Keratinocyte (primary cell): ENCODE measurements at regions not wholly inside any gene's neighbourhood (a gene's known extent, or its start where the extent isn't known, plus 50 kb on each side); places are given as distances from the start of the nearest gene placed in this dataset.

Experiments
- DNase-seq: peaks from one replicate; pipeline ENCODE4 v3.0.0-alpha.2; 2011; ENCODE audit warnings: low read depth, missing footprints, low spot score
- FAIRE-seq: peaks from 2 replicates; lab custom pipeline; 2011; peaks lifted over from hg19 to GRCh38; lab: Jason Lieb, UNC
- H2AFZ ChIP-seq: 2 replicates; pipeline ENCODE4 v1.6.0; 2012; ENCODE audit warnings: low read length, control low read depth, inconsistent platforms; ENCODE audit not compliant: control insufficient read depth
- H3K27ac ChIP-seq: 2 replicates; pipeline ENCODE4 v1.5.1; 2011; ENCODE audit warnings: low read length; ENCODE audit not compliant: control insufficient read depth, insufficient read depth
- H3K27me3 ChIP-seq: 3 replicates; pipeline ENCODE4 v1.6.0; 2011; ENCODE audit warnings: low read length; ENCODE audit not compliant: control insufficient read depth, insufficient read depth; ENCODE audit errors: extremely low read depth
- H3K36me3 ChIP-seq, 2 experiments: 2 replicates in 1 of 2; 3 replicates in 1 of 2; pipeline ENCODE4 v1.5.1; 2011; ENCODE audit warnings: low read length in 2 of 2, mild to moderate bottlenecking in 1 of 2; ENCODE audit not compliant: control insufficient read depth in 2 of 2, insufficient read depth in 2 of 2; ENCODE audit errors: extremely low read depth in 1 of 2
- H3K4me1 ChIP-seq: 3 replicates; pipeline ENCODE4 v1.5.1; 2011; ENCODE audit warnings: low read length; ENCODE audit not compliant: control insufficient read depth, insufficient read depth; ENCODE audit errors: extremely low read depth
- H3K4me2 ChIP-seq: 3 replicates; pipeline ENCODE4 v1.6.0; 2011; ENCODE audit warnings: low read depth, low read length; ENCODE audit not compliant: control insufficient read depth, insufficient read depth; ENCODE audit errors: extremely low read depth
- H3K4me3 ChIP-seq, 3 experiments: fragments of 200-600 bp in 1 of 3; sonication (generic) in 1 of 3; 2 replicates in 2 of 3; 3 replicates in 1 of 3; pipeline ENCODE4 v1.5.1; 2011 to 2016; ENCODE audit warnings: low read length in 3 of 3, mild to moderate bottlenecking in 3 of 3, control low read depth in 2 of 3, inconsistent platforms in 1 of 3, low read depth in 1 of 3, mixed read lengths in 1 of 3, mixed run types in 1 of 3, moderate library complexity in 1 of 3; ENCODE audit not compliant: control insufficient read depth in 2 of 3, insufficient read depth in 2 of 3; ENCODE audit errors: extremely low read depth in 1 of 3
- H3K79me2 ChIP-seq: 2 replicates; pipeline ENCODE4 v1.6.0; 2012; ENCODE audit warnings: low read length; ENCODE audit not compliant: control insufficient read depth, insufficient read depth
- H3K9ac ChIP-seq: 3 replicates; pipeline ENCODE4 v1.6.0; 2011; ENCODE audit warnings: low read length; ENCODE audit not compliant: control insufficient read depth, insufficient read depth; ENCODE audit errors: extremely low read depth
- H3K9me1 ChIP-seq: 3 replicates; pipeline ENCODE4 v1.6.0; 2011; ENCODE audit warnings: low read length; ENCODE audit not compliant: control insufficient read depth, insufficient read depth; ENCODE audit errors: extremely low read depth
- H3K9me3 ChIP-seq: 2 replicates; pipeline ENCODE4 v1.5.1; 2012; ENCODE audit warnings: low read depth, low read length; ENCODE audit not compliant: control insufficient read depth
- H4K20me1 ChIP-seq: 3 replicates; pipeline ENCODE4 v1.6.0; 2011; ENCODE audit warnings: low read length; ENCODE audit not compliant: control insufficient read depth, insufficient read depth; ENCODE audit errors: extremely low read depth
- CTCF ChIP-seq, 3 experiments: IDR thresholded peaks in 1 of 3; conservative IDR thresholded peaks in 1 of 3; optimal IDR thresholded peaks in 1 of 3; 2 replicates in 2 of 3; 3 replicates in 1 of 3; pipeline versions ENCODE3 to v1.5.1; 2011; ENCODE audit warnings: low read length in 3 of 3, mild to moderate bottlenecking in 3 of 3, moderate library complexity in 2 of 3, control low read depth in 1 of 3, inconsistent platforms in 1 of 3; ENCODE audit not compliant: insufficient read depth in 2 of 3; ENCODE audit errors: extremely low read depth in 1 of 3
- EZH2 ChIP-seq: IDR thresholded peaks from one replicate; pipeline ENCODE4 v1.6.1; 2012; ENCODE audit warnings: inconsistent platforms, mild to moderate bottlenecking, low read length, moderate library complexity
- dilution Hi-C: fragments of 300-500 bp; cut with MboI; formaldehyde crosslinking; loops from one replicate; pipeline ENCODE4 v1.7.0; 2020; ENCODE audit warnings: low sequenced_read_pairs; ENCODE audit not compliant: extremely low pct_ligation_motif_present

GRCh38 chr5:136754216-136754615 is 388.9 kb upstream of the TRPC7 start:
- FAIRE-seq = no peak
- H4K20me1 ChIP-seq = no peaks in the 10 kb centered on the region
- no peak overlapping the region for H2AFZ ChIP-seq
- H3K4me3 ChIP-seq = no peak overlapping the region
- no peak for TF ChIP-seq CTCF (optimal IDR thresholded peaks at IDR 0.05 in 1 of 3, IDR thresholded peaks at IDR 0.05 in 1 of 3, conservative IDR thresholded peaks at IDR 0.05 in 1 of 3; ENCODE audit: extremely low read depth in 1 of 3, insufficient read depth in 2 of 3, low read length in 3 of 3)
- no peak for TF ChIP-seq EZH2
- no peaks in the 10 kb centered on the region for H3K27me3 ChIP-seq
- no peaks in the 10 kb centered on the region for H3K79me2 ChIP-seq
- H3K4me2 ChIP-seq = no peak overlapping the region
- H3K36me3 ChIP-seq = no peaks in the 10 kb centered on the region
- no peak overlapping the region for H3K27ac ChIP-seq
- DNase-seq = no peak
- H3K9me1 ChIP-seq = no peaks in the 10 kb centered on the region
- dilution Hi-C loops = no loop called here
- no peaks in the 10 kb centered on the region for H3K4me1 ChIP-seq
- H3K9me3 ChIP-seq = no peaks in the 10 kb centered on the region
- H3K9ac ChIP-seq = no peak overlapping the region

- Histone ChIP-seq H2AFZ (no peak overlapping the region), H3K36me3 (no peaks in the 10 kb centered on the region), H3K9me3 (no peaks in the 10 kb centered on the region), H3K4me3 (no peak overlapping the region), H3K27me3 (no peaks in the 10 kb centered on the region), H4K20me1 (no peaks in the 10 kb centered on the region), H3K9ac (no peak overlapping the region), H3K4me2 (no peak overlapping the region), H3K9me1 (no peaks in the 10 kb centered on the region), H3K79me2 (no peaks in the 10 kb centered on the region), H3K4me1 (no peaks in the 10 kb centered on the region), H3K27ac (no peak overlapping the region)
- dilution Hi-C loops = no loop called here
- TF ChIP-seq CTCF (optimal IDR thresholded peaks at IDR 0.05 in 1 of 3, IDR thresholded peaks at IDR 0.05 in 1 of 3, conservative IDR thresholded peaks at IDR 0.05 in 1 of 3; ENCODE audit: extremely low read depth in 1 of 3, insufficient read depth in 2 of 3, low read length in 3 of 3) (no peak), EZH2 (no peak)
- FAIRE-seq (no peak), DNase-seq (no peak)
These were observed 385.0 kb upstream of the TRPC7 start for GRCh38 chr5:136750224-136750862.
